ENCODE measurements at regions not wholly inside any gene's neighbourhood (a gene's known extent, or its start where the extent isn't known, plus 50 kb on each side); places are given as distances from the start of the nearest gene placed in this dataset.

DNA sequence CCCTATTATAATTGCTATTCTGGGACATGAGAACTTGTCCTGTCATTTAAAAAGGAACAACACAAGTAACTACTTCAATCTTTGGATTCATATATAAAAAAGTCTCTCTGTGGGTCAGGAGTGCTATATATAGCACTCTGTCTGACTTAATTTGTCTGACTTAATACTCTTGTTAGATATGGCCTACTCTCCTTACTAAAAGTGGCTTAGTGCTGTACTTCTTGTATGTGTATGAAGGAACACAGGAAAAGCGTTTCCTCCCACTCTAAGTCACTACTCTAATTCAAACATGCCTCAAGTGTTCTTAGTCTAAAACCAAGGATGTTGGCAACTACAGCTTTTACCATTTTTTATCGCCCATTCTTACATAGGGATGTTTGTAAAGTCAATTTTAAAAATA is 255.2 kb upstream of the ROBO1 start:
- H3K9ac ChIP-seq (ENCODE audit: low read length) = no peak overlapping the region
- H3K9me2 ChIP-seq (replicated peaks; ENCODE audit: insufficient read depth, low read length) = no peaks in the 10 kb centered on the region
- no peak overlapping the region for H3K4me3 ChIP-seq (ENCODE audit: low read length)
- H3K36me3 ChIP-seq (ENCODE audit: insufficient read depth, low read length) = no peaks in the 10 kb centered on the region
- H3K27ac ChIP-seq (ENCODE audit: low read length) = no peak overlapping the region
- H3K4me2 ChIP-seq (ENCODE audit: low read depth, low read length, poor library complexity, severe bottlenecking) = no peak overlapping the region
- no peaks in the 10 kb centered on the region for H3K79me2 ChIP-seq (ENCODE audit: low read length)
- H3K4me1 ChIP-seq (ENCODE audit: low read length) = no peaks in the 10 kb centered on the region
- H2AFZ ChIP-seq (ENCODE audit: low read length) = no peak overlapping the region
- H4K20me1 ChIP-seq (ENCODE audit: insufficient read depth, low read depth, low read length) = no peaks in the 10 kb centered on the region
- no peaks in the 10 kb centered on the region for H3K9me3 ChIP-seq (ENCODE audit: low read length)
- H3K27me3 ChIP-seq (ENCODE audit: low read length) = no peaks in the 10 kb centered on the region; the same call in 1 of the 2 replicates
- DNase-seq = no peak

DNA sequence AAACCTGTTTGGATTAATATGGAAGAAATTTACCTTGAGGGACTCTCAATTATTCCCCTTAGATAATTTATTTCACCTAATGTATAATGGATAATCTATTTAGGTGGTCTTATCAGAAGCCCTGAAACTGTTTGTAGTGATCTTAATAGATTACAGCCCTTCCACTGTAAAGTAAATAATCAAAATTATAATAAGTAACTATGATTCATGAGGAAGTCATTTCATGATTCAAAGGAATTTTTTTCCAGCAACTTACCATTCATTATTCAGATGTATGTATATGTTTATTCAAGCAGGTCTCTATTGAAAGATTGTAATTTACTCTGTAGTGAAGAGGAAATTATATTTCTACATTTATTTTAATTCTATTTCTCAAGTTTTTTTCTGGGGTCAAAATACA is 250.6 kb upstream of the ROBO1 start:
- Histone ChIP-seq H3K36me3 (ENCODE audit: insufficient read depth, low read length) (no peaks in the 10 kb centered on the region), H3K27ac (ENCODE audit: low read length) (no peak overlapping the region), H2AFZ (ENCODE audit: low read length) (no peak overlapping the region), H3K9me2 (replicated peaks; ENCODE audit: insufficient read depth, low read length) (no peaks in the 10 kb centered on the region), H3K27me3 (ENCODE audit: low read length) (no peaks in the 10 kb centered on the region; the same call in 1 of the 2 replicates), H3K9ac (ENCODE audit: low read length) (no peak overlapping the region), H3K9me3 (ENCODE audit: low read length) (no peaks in the 10 kb centered on the region), H3K4me1 (ENCODE audit: low read length) (no peaks in the 10 kb centered on the region), H4K20me1 (ENCODE audit: insufficient read depth, low read depth, low read length) (no peaks in the 10 kb centered on the region), H3K4me2 (ENCODE audit: low read depth, low read length, poor library complexity, severe bottlenecking) (no peak overlapping the region), H3K4me3 (ENCODE audit: low read length) (no peak overlapping the region), H3K79me2 (ENCODE audit: low read length) (no peaks in the 10 kb centered on the region)
- no peak for DNase-seq

DNA sequence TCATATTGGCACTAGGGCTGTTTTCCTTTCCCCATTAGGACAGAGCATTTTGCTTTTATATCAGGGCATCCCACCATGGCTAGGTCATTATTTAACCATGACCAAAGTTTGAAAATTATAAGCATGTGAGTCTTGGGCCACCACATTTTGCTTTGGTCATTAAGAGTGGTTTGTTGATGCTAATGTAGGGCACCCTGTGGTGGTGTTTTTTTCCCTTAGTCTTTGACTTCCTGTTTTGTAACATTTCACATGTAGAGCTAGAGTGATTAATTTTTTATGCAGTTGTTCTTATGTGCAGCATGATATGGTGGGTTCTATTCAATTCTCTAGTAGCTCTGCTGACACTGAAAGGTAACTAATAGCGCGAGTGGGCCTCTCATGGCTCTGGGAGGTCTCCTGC is 249.6 kb upstream of the ROBO1 start:
- Histone ChIP-seq H3K36me3 (ENCODE audit: insufficient read depth, low read length) (no peaks in the 10 kb centered on the region), H3K27me3 (ENCODE audit: low read length) (no peaks in the 10 kb centered on the region; the same call in 1 of the 2 replicates), H3K79me2 (ENCODE audit: low read length) (no peaks in the 10 kb centered on the region), H3K4me2 (ENCODE audit: low read depth, low read length, poor library complexity, severe bottlenecking) (no peak overlapping the region), H3K9me2 (replicated peaks; ENCODE audit: insufficient read depth, low read length) (no peaks in the 10 kb centered on the region), H3K4me3 (ENCODE audit: low read length) (no peak overlapping the region), H3K27ac (ENCODE audit: low read length) (no peak overlapping the region), H3K4me1 (ENCODE audit: low read length) (no peaks in the 10 kb centered on the region), H4K20me1 (ENCODE audit: insufficient read depth, low read depth, low read length) (no peaks in the 10 kb centered on the region), H2AFZ (ENCODE audit: low read length) (no peak overlapping the region), H3K9me3 (ENCODE audit: low read length) (no peaks in the 10 kb centered on the region), H3K9ac (ENCODE audit: low read length) (no peak overlapping the region)
- no peak for DNase-seq

DNA sequence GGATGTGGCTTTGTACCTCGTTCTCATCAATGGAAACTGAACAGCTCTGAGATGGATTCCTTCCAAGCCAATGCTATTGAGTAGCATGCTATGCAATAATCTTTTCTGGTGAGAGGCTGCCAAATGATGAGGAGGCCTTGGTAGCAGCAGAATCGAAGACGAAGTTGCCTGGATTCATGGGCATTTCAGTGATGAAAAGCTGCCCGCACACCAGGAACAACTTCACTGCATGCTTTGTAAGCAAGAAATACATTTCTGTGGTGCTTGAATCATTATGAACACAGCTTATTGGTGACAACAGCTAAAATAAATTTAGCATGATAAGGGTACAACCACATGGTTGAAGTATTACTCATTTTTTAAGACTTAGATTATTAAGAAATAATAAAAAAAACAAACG is 246.8 kb upstream of the ROBO1 start:
- Histone ChIP-seq H3K79me2 (ENCODE audit: low read length) (no peaks in the 10 kb centered on the region), H3K4me2 (ENCODE audit: low read depth, low read length, poor library complexity, severe bottlenecking) (no peak overlapping the region), H4K20me1 (ENCODE audit: insufficient read depth, low read depth, low read length) (no peaks in the 10 kb centered on the region), H3K9me2 (replicated peaks; ENCODE audit: insufficient read depth, low read length) (no peaks in the 10 kb centered on the region), H3K36me3 (ENCODE audit: insufficient read depth, low read length) (no peaks in the 10 kb centered on the region), H3K9me3 (ENCODE audit: low read length) (no peaks in the 10 kb centered on the region), H3K9ac (ENCODE audit: low read length) (no peak overlapping the region), H2AFZ (ENCODE audit: low read length) (no peak overlapping the region), H3K4me1 (ENCODE audit: low read length) (no peaks in the 10 kb centered on the region), H3K27me3 (ENCODE audit: low read length) (no peaks in the 10 kb centered on the region), H3K4me3 (ENCODE audit: low read length) (no peak overlapping the region), H3K27ac (ENCODE audit: low read length) (no peak overlapping the region)
- DNase-seq = no peak

DNA sequence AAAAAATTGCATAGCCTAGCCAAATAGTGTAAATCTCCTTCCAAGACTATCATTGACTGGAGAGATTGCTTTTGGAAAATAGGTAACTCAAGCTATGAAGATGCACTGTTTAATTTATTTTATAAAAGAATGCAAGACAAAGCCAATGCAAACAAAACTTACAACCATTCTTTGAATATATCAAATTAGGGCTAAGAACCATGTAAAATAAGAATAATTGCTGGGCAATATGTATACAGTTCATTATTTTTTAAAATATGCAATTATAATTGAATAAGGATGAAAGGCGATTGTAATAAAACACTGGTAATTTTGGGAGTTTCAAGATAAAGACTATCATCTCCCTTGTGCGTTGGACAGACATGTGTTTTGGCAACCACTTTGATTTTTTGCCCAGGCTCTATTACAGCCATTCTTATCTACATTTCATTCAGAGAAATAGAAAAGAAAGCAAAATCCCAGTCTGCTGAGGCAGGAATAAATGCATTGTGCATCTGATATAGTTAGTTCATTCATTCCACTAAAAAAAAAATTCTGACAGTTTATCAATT is 242.3 kb upstream of the ROBO1 start:
- no peaks in the 10 kb centered on the region for H3K4me1 ChIP-seq (ENCODE audit: low read length)
- no peak overlapping the region for H3K27ac ChIP-seq (ENCODE audit: low read length)
- no peak for DNase-seq
- no peak overlapping the region for H3K4me3 ChIP-seq (ENCODE audit: low read length)
- no peaks in the 10 kb centered on the region for H3K9me2 ChIP-seq (replicated peaks; ENCODE audit: insufficient read depth, low read length)
- no peaks in the 10 kb centered on the region for H3K36me3 ChIP-seq (ENCODE audit: insufficient read depth, low read length)
- no peak overlapping the region for H2AFZ ChIP-seq (ENCODE audit: low read length)
- H4K20me1 ChIP-seq (ENCODE audit: insufficient read depth, low read depth, low read length) = no peaks in the 10 kb centered on the region
- no peaks in the 10 kb centered on the region for H3K27me3 ChIP-seq (ENCODE audit: low read length)
- no peaks in the 10 kb centered on the region for H3K79me2 ChIP-seq (ENCODE audit: low read length)
- H3K9ac ChIP-seq (ENCODE audit: low read length) = no peak overlapping the region
- H3K4me2 ChIP-seq (ENCODE audit: low read depth, low read length, poor library complexity, severe bottlenecking) = no peak overlapping the region
- no peaks in the 10 kb centered on the region for H3K9me3 ChIP-seq (ENCODE audit: low read length)

DNA sequence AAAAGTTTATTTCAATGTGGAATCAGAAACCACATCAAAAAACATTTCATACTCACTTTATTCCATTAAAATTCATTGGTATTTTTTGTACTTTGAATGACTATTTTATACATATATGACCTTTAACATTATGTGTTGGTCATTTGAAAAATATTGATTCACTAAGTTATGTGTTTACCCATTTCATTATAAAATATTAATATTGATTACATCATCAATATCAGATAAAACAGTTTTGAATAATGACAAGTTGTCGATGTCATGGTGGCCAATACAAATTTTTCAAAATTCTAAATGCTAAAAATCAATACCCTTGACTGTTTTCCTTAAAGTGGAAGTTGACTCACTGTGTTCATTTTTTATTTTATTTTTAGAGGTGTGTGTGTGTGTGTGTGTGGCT is 239.7 kb upstream of the ROBO1 start:
- no peak overlapping the region for H3K4me2 ChIP-seq (ENCODE audit: low read depth, low read length, poor library complexity, severe bottlenecking)
- no peaks in the 10 kb centered on the region for H4K20me1 ChIP-seq (ENCODE audit: insufficient read depth, low read depth, low read length)
- no peak overlapping the region for H2AFZ ChIP-seq (ENCODE audit: low read length)
- no peak overlapping the region for H3K4me3 ChIP-seq (ENCODE audit: low read length)
- no peaks in the 10 kb centered on the region for H3K9me2 ChIP-seq (replicated peaks; ENCODE audit: insufficient read depth, low read length)
- H3K9me3 ChIP-seq (ENCODE audit: low read length) = no peaks in the 10 kb centered on the region
- H3K9ac ChIP-seq (ENCODE audit: low read length) = no peak overlapping the region
- H3K27me3 ChIP-seq (ENCODE audit: low read length) = no peaks in the 10 kb centered on the region
- no peak overlapping the region for H3K27ac ChIP-seq (ENCODE audit: low read length)
- no peaks in the 10 kb centered on the region for H3K4me1 ChIP-seq (ENCODE audit: low read length)
- no peak for DNase-seq
- H3K79me2 ChIP-seq (ENCODE audit: low read length) = no peaks in the 10 kb centered on the region
- H3K36me3 ChIP-seq (ENCODE audit: insufficient read depth, low read length) = no peaks in the 10 kb centered on the region

DNA sequence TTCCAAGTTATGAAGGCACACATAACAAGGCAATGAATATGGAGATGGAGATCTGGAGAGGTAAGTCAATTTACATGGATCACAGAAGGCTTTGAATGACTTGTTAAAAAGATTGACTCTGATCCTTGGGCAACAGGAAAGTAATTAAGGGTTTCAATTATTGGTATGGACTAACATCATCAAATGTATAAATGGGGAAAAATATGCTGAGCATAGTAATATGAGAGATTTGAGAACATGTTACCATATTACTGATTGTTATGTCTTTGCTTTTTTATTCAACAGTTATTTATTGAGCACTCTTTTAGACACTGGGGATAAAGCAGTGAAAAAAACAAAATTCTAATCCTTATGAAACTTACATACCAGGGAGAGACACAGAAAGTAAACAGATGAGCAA is 238.5 kb upstream of the ROBO1 start:
- H3K9me2 ChIP-seq (replicated peaks; ENCODE audit: insufficient read depth, low read length) = no peaks in the 10 kb centered on the region
- no peak for DNase-seq
- H3K27me3 ChIP-seq (ENCODE audit: low read length) = no peaks in the 10 kb centered on the region
- H3K27ac ChIP-seq (ENCODE audit: low read length) = no peak overlapping the region
- no peaks in the 10 kb centered on the region for H3K79me2 ChIP-seq (ENCODE audit: low read length)
- no peak overlapping the region for H3K9ac ChIP-seq (ENCODE audit: low read length)
- no peak overlapping the region for H3K4me2 ChIP-seq (ENCODE audit: low read depth, low read length, poor library complexity, severe bottlenecking)
- no peaks in the 10 kb centered on the region for H3K9me3 ChIP-seq (ENCODE audit: low read length)
- H3K4me1 ChIP-seq (ENCODE audit: low read length) = no peaks in the 10 kb centered on the region
- H2AFZ ChIP-seq (ENCODE audit: low read length) = no peak overlapping the region
- no peaks in the 10 kb centered on the region for H4K20me1 ChIP-seq (ENCODE audit: insufficient read depth, low read depth, low read length)
- H3K4me3 ChIP-seq (ENCODE audit: low read length) = no peak overlapping the region
- H3K36me3 ChIP-seq (ENCODE audit: insufficient read depth, low read length) = no peaks in the 10 kb centered on the region

DNA sequence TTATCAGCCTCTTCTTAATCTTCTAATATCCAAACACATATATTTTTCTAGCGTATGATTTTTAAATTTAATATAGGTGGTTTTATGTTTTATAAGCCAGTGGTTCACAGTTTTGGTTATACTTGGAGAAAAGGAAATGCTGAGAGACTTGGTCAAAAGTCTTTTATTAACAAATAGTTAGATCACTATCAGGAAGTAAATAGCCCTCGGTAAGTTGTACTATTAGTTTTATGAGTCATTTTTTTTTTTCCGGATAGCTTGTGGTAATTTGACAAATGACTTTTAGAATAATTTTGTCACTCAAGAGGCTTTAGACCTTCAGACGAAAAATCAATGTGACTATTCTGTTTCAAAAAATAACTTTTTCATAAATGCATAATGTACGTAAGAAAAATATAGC is 232.2 kb upstream of the ROBO1 start:
- H4K20me1 ChIP-seq (ENCODE audit: insufficient read depth, low read depth, low read length) = no peaks in the 10 kb centered on the region
- H3K36me3 ChIP-seq (ENCODE audit: insufficient read depth, low read length) = no peaks in the 10 kb centered on the region
- H3K27me3 ChIP-seq (ENCODE audit: low read length) = no peaks in the 10 kb centered on the region
- no peak for DNase-seq
- no peak overlapping the region for H3K9ac ChIP-seq (ENCODE audit: low read length)
- no peaks in the 10 kb centered on the region for H3K79me2 ChIP-seq (ENCODE audit: low read length)
- no peaks in the 10 kb centered on the region for H3K9me2 ChIP-seq (replicated peaks; ENCODE audit: insufficient read depth, low read length)
- no peaks in the 10 kb centered on the region for H3K9me3 ChIP-seq (ENCODE audit: low read length)
- H3K4me1 ChIP-seq (ENCODE audit: low read length) = no peaks in the 10 kb centered on the region
- H3K27ac ChIP-seq (ENCODE audit: low read length) = no peak overlapping the region
- no peak overlapping the region for H2AFZ ChIP-seq (ENCODE audit: low read length)
- H3K4me3 ChIP-seq (ENCODE audit: low read length) = no peak overlapping the region
- no peak overlapping the region for H3K4me2 ChIP-seq (ENCODE audit: low read depth, low read length, poor library complexity, severe bottlenecking)

DNA sequence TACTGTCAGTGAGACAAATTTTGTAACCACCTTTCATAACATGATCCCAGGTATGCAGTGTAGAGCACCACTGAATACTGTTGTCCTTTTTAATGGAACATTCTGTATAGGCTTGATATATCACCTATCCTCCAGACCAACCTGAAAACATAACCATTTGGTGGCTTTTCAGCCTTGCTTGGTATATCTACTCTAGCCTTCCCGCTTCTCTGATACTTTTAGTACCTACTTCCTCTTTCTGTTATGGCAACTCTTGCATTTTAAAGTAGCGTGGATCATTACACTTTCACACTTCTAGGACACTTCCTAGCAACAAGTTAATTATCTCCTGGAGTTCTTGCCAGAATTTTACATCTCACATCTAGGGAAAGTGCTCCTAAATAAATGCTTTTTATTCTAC is 226.6 kb upstream of the ROBO1 start:
- no peaks in the 10 kb centered on the region for H3K27me3 ChIP-seq (ENCODE audit: low read length)
- H4K20me1 ChIP-seq (ENCODE audit: insufficient read depth, low read depth, low read length) = no peaks in the 10 kb centered on the region
- no peaks in the 10 kb centered on the region for H3K4me1 ChIP-seq (ENCODE audit: low read length)
- no peak overlapping the region for H3K4me2 ChIP-seq (ENCODE audit: low read depth, low read length, poor library complexity, severe bottlenecking)
- H3K27ac ChIP-seq (ENCODE audit: low read length) = no peak overlapping the region
- H3K79me2 ChIP-seq (ENCODE audit: low read length) = no peaks in the 10 kb centered on the region
- DNase-seq = peak; percentile 61
- H3K9ac ChIP-seq (ENCODE audit: low read length) = no peak overlapping the region
- H2AFZ ChIP-seq (ENCODE audit: low read length) = no peak overlapping the region
- no peaks in the 10 kb centered on the region for H3K36me3 ChIP-seq (ENCODE audit: insufficient read depth, low read length)
- no peaks in the 10 kb centered on the region for H3K9me3 ChIP-seq (ENCODE audit: low read length)
- no peaks in the 10 kb centered on the region for H3K9me2 ChIP-seq (replicated peaks; ENCODE audit: insufficient read depth, low read length)
- no peak overlapping the region for H3K4me3 ChIP-seq (ENCODE audit: low read length)
